Parathyroid adenoma (tissue), 2 donors: ENCODE measurements at regions not wholly inside any gene's neighbourhood (a gene's known extent, or its start where the extent isn't known, plus 50 kb on each side); places are given as distances from the start of the nearest gene placed in this dataset.

Experiments used
- H2AFZ ChIP-seq: fragments of 300-600 bp; sonication (generic); one replicate; pipeline ENCODE4 v1.7.0; 2017; ENCODE audit warnings: antibody characterized with exemption, mild to moderate bottlenecking
- H3K27ac ChIP-seq: fragments of 300-600 bp; sonication (generic); one replicate; pipeline ENCODE4 v1.7.0; 2017
- H3K27me3 ChIP-seq: fragments of 300-600 bp; sonication (generic); one replicate; pipeline ENCODE4 v1.7.0; 2017; ENCODE audit warnings: low read length; ENCODE audit not compliant: control insufficient read depth, insufficient read depth
- H3K36me3 ChIP-seq: fragments of 300-600 bp; sonication (generic); one replicate; pipeline ENCODE4 v1.7.0; 2017; ENCODE audit warnings: low read length; ENCODE audit not compliant: control insufficient read depth, insufficient read depth
- H3K4me1 ChIP-seq: fragments of 300-600 bp; sonication (generic); one replicate; pipeline ENCODE4 v1.7.0; 2017; ENCODE audit warnings: control low read depth
- H3K4me2 ChIP-seq: fragments of 300-600 bp; sonication (generic); one replicate; pipeline ENCODE4 v1.7.0; 2017; ENCODE audit warnings: low read length
- H3K4me3 ChIP-seq: fragments of 300-600 bp; sonication (generic); one replicate; pipeline ENCODE4 v1.7.0; 2017; ENCODE audit warnings: low read depth, low read length
- H3K79me2 ChIP-seq: fragments of 300-600 bp; sonication (generic); one replicate; pipeline ENCODE4 v1.7.0; 2017; ENCODE audit warnings: control low read depth
- H3K9ac ChIP-seq: fragments of 300-600 bp; sonication (generic); one replicate; pipeline ENCODE4 v1.7.0; 2017; ENCODE audit warnings: mild to moderate bottlenecking
- H3K9me3 ChIP-seq: fragments of 300-600 bp; sonication (generic); one replicate; pipeline ENCODE4 v1.7.0; 2017; ENCODE audit warnings: low read length; ENCODE audit not compliant: control insufficient read depth
- CTCF ChIP-seq: fragments of 300-600 bp; sonication (generic); IDR thresholded peaks from one replicate; pipeline ENCODE4 v1.7.0; 2017; ENCODE audit warnings: antibody characterized with exemption, mild to moderate bottlenecking
- donor health status: primary hyperparathyroidism.

- Histone ChIP-seq H3K36me3 (no peaks in the 10 kb centered on the region), H3K4me2 (no peak overlapping the region), H3K9ac (no peak overlapping the region), H2AFZ (no peak overlapping the region), H3K4me1 (no peaks in the 10 kb centered on the region), H3K79me2 (no peaks in the 10 kb centered on the region), H3K27ac (no peak overlapping the region), H3K4me3 (no peak overlapping the region), H3K9me3 (no peaks in the 10 kb centered on the region), H3K27me3 (no peaks in the 10 kb centered on the region)
- no peak for TF ChIP-seq CTCF
Observed at GRCh38 chr12:126210026-126210425, 1144.8 kb downstream of the AACS start.

GRCh38 chr12:126210448-126210847 lies 1145.2 kb downstream of the AACS start:
- Histone ChIP-seq H3K4me3 (no peak overlapping the region), H2AFZ (no peak overlapping the region), H3K9me3 (no peaks in the 10 kb centered on the region), H3K27ac (no peak overlapping the region), H3K4me2 (no peak overlapping the region), H3K27me3 (no peaks in the 10 kb centered on the region), H3K79me2 (no peaks in the 10 kb centered on the region), H3K9ac (no peak overlapping the region), H3K36me3 (no peaks in the 10 kb centered on the region), H3K4me1 (no peaks in the 10 kb centered on the region)
- no peak for TF ChIP-seq CTCF

- H3K9ac ChIP-seq = no peak overlapping the region
- H3K79me2 ChIP-seq = no peaks in the 10 kb centered on the region
- H3K4me3 ChIP-seq = no peak overlapping the region
- H3K27me3 ChIP-seq = no peaks in the 10 kb centered on the region
- H3K4me2 ChIP-seq = no peak overlapping the region
- no peak for TF ChIP-seq CTCF
- H3K27ac ChIP-seq = no peak overlapping the region
- no peak overlapping the region for H2AFZ ChIP-seq
- H3K4me1 ChIP-seq = no peaks in the 10 kb centered on the region
- no peaks in the 10 kb centered on the region for H3K36me3 ChIP-seq
- no peaks in the 10 kb centered on the region for H3K9me3 ChIP-seq
Observed at GRCh38 chr12:126212824-126213223, 1147.6 kb downstream of the AACS start.

- Histone ChIP-seq H3K79me2 (no peaks in the 10 kb centered on the region), H3K27ac (no peak overlapping the region), H3K4me3 (no peak overlapping the region), H2AFZ (no peak overlapping the region), H3K4me1 (no peaks in the 10 kb centered on the region), H3K4me2 (no peak overlapping the region), H3K9ac (no peak overlapping the region), H3K9me3 (no peaks in the 10 kb centered on the region), H3K36me3 (no peaks in the 10 kb centered on the region), H3K27me3 (no peaks in the 10 kb centered on the region)
- no peak for TF ChIP-seq CTCF
Observed at GRCh38 chr12:126218697-126219096, 1153.5 kb downstream of the AACS start.

GRCh38 chr12:126219139-126219538 lies 1153.9 kb downstream of the AACS start:
- Histone ChIP-seq H3K36me3 (no peaks in the 10 kb centered on the region), H3K4me1 (no peaks in the 10 kb centered on the region), H3K9me3 (no peaks in the 10 kb centered on the region), H3K4me3 (no peak overlapping the region), H3K9ac (no peak overlapping the region), H3K4me2 (no peak overlapping the region), H3K79me2 (no peaks in the 10 kb centered on the region), H2AFZ (no peak overlapping the region), H3K27ac (no peak overlapping the region), H3K27me3 (no peaks in the 10 kb centered on the region)
- no peak for TF ChIP-seq CTCF
